IPS-20b (cell line): ENCODE measurements at regions not wholly inside any gene's neighbourhood (a gene's known extent, or its start where the extent isn't known, plus 50 kb on each side); places are given as distances from the start of the nearest gene placed in this dataset.

Experiments
- H3K27ac ChIP-seq: one replicate; pipeline ENCODE4 v1.5.1; 2013; ENCODE audit warnings: low read length
- H3K27me3 ChIP-seq: 2 replicates; pipeline ENCODE4 v1.6.1; 2013; ENCODE audit warnings: mild to moderate bottlenecking, low read length, inconsistent platforms; ENCODE audit not compliant: insufficient read depth
- H3K36me3 ChIP-seq: 2 replicates; pipeline ENCODE4 v1.6.1; 2013; ENCODE audit warnings: low read depth, mild to moderate bottlenecking, inconsistent platforms, low read length, moderate library complexity; ENCODE audit not compliant: insufficient read depth
- H3K4me1 ChIP-seq: 2 replicates; pipeline ENCODE4 v1.6.1; 2013; ENCODE audit warnings: mild to moderate bottlenecking, control low read depth, inconsistent platforms, low read length, moderate library complexity; ENCODE audit not compliant: insufficient read depth
- H3K4me3 ChIP-seq: 2 replicates; pipeline ENCODE4 v1.5.1; 2013; ENCODE audit warnings: mild to moderate bottlenecking, low read length, inconsistent platforms
- H3K9ac ChIP-seq: 2 replicates; pipeline ENCODE4 v1.6.1; 2013; ENCODE audit warnings: low read depth, mild to moderate bottlenecking, inconsistent platforms, low read length, moderate library complexity
- H3K9me3 ChIP-seq: 2 replicates; pipeline ENCODE4 v1.6.1; 2013; ENCODE audit warnings: mild to moderate bottlenecking, low read depth, low read length, inconsistent platforms; ENCODE audit not compliant: insufficient read depth

DNA sequence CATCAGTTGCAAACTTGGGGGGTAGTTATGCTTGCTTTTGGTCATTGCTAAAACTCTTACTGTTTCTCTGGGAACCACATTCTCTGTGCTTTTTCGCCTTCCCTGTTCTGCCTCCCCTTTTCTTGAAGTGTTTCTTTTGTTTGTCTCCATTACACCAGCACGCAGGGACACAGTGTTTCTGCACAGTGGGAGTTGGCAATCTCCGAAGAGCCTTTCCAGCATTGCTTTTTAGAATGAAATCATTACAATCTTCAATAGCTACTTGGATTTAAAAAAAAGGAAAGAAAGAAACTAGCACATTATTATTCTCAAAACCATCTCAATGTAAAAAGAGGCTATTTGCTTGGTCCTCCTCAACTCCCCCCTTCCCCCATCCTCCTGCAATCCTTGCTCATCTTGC lies 536.7 kb upstream of the MMS22L start:
- H3K27me3 ChIP-seq, result no peaks in the 10 kb centered on the region
- H3K4me3 ChIP-seq, result no peak overlapping the region; the same call in 1 of the 2 replicates
- H3K36me3 ChIP-seq, result no peaks in the 10 kb centered on the region
- no peak overlapping the region for H3K27ac ChIP-seq
- no peak overlapping the region for H3K9ac ChIP-seq
- H3K9me3 ChIP-seq, result no peaks in the 10 kb centered on the region
- H3K4me1 ChIP-seq, result peaks cover 31% of the 10 kb centered on the region

- Histone ChIP-seq H3K4me1 (peaks cover 34% of the 10 kb centered on the region), H3K4me3 (no peak overlapping the region), H3K9ac (peak overlapping the region; percentile 21; the same call in 1 of the 2 replicates)
These were observed 537.4 kb upstream of the MMS22L start for GRCh38 chr6:97820400-97820799.

DNA sequence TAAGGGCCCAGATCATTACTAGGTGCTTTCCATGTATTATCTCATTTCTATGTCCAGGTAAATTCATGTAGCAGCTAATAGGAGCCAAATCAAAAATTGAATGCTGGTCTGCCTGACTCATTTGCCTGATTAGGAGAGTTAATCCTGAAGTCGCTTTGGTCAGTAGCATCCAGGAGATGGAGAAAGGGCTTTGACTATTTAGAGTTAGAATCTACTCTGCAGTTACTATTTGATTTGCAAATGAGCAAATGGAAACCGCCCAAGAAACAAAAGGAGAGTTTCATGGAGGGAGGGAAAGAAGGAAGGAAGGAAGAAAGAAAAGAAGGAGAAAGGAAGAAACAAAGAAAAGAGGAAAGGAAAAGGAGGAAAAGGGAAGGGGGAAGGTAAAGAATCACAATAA lies 539.6 kb upstream of the MMS22L start:
- Histone ChIP-seq H3K27me3 (no peaks in the 10 kb centered on the region), H3K9ac (0 out of 2 replicates have a peak overlapping the region, but pooled peaks have one; percentile 11), H3K4me1 (peaks cover 31% of the 10 kb centered on the region), H3K36me3 (no peaks in the 10 kb centered on the region), H3K4me3 (no peak overlapping the region; the same call in 1 of the 2 replicates), H3K9me3 (no peaks in the 10 kb centered on the region), H3K27ac (no peak overlapping the region)

More at GRCh38 chr6:97820400-97820799, 537.4 kb upstream of the MMS22L start:
- no peaks in the 10 kb centered on the region for H3K36me3 ChIP-seq
- no peak overlapping the region for H3K27ac ChIP-seq
- no peaks in the 10 kb centered on the region for H3K9me3 ChIP-seq
- no peaks in the 10 kb centered on the region for H3K27me3 ChIP-seq

- Histone ChIP-seq H3K36me3 (no peaks in the 10 kb centered on the region), H3K27ac (no peak overlapping the region), H3K27me3 (no peaks in the 10 kb centered on the region), H3K9ac (no peak overlapping the region), H3K9me3 (no peaks in the 10 kb centered on the region), H3K4me3 (no peak overlapping the region), H3K4me1 (peaks cover 9% of the 10 kb centered on the region; the same call in 1 of the 2 replicates)
These were observed 558.7 kb upstream of the MMS22L start for GRCh38 chr6:97841763-97842162.

GRCh38 chr6:97842521-97842920 lies 559.5 kb upstream of the MMS22L start:
- Histone ChIP-seq H3K9me3 (no peaks in the 10 kb centered on the region), H3K36me3 (no peaks in the 10 kb centered on the region), H3K4me3 (no peak overlapping the region), H3K4me1 (peaks cover 2% of the 10 kb centered on the region; the same call in 1 of the 2 replicates), H3K9ac (no peak overlapping the region), H3K27me3 (no peaks in the 10 kb centered on the region), H3K27ac (no peak overlapping the region)

DNA sequence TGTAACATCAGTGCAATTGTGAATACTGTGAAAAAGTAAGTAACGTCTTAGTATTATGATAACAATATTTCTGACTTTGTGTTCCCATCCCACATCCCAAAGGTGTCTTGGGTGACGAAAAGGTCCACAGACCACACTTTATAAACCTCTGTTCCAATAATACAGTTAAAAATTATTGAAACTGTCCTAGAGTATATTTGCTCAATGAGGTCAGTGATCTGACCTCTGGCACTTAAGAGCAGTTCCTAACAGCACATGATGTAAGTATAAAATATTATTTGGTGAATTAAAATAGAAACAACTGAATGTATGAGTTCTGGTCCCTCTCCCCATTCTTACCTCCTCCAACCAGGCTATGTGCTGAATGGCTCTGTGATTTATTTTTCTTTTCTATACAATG lies 566.4 kb upstream of the MMS22L start:
- H3K4me1 ChIP-seq, result peaks cover 16% of the 10 kb centered on the region

GRCh38 chr6:97850458-97851212 lies 567.6 kb upstream of the MMS22L start:
- Histone ChIP-seq H3K9ac (no peak overlapping the region), H3K36me3 (no peaks in the 10 kb centered on the region), H3K27ac (peak overlapping the region; percentile 38), H3K9me3 (no peaks in the 10 kb centered on the region), H3K4me3 (no peak overlapping the region), H3K4me1 (peaks cover 16% of the 10 kb centered on the region), H3K27me3 (no peaks in the 10 kb centered on the region)

More for the DNA sequence above, 566.4 kb upstream of the MMS22L start:
- Histone ChIP-seq H3K9me3 (no peaks in the 10 kb centered on the region), H3K27me3 (no peaks in the 10 kb centered on the region), H3K4me3 (no peak overlapping the region), H3K9ac (no peak overlapping the region), H3K36me3 (no peaks in the 10 kb centered on the region), H3K27ac (no peak overlapping the region)

DNA sequence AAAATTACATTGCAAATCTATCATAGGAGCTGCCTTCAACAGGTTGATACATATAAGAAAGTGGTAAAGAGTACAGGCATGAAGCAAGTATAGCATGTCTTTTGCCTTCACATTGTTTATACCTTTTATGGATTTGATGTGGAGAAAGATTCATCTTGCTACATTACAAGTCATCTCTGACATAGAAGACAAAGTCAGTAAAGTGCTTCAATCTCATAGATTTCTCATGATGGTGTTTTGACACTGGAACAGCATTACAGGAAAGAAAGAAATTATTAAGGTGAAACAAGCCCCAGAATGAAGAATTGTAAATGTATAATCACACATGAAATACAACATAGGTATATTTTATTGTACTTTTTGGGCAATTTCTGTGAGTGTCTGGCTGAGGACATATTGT lies 580.7 kb upstream of the MMS22L start:
- Histone ChIP-seq H3K4me3 (no peak overlapping the region), H3K36me3 (no peaks in the 10 kb centered on the region), H3K9ac (no peak overlapping the region), H3K27ac (no peak overlapping the region), H3K9me3 (no peaks in the 10 kb centered on the region), H3K4me1 (peaks cover 4% of the 10 kb centered on the region; the same call in 1 of the 2 replicates), H3K27me3 (no peaks in the 10 kb centered on the region)

DNA sequence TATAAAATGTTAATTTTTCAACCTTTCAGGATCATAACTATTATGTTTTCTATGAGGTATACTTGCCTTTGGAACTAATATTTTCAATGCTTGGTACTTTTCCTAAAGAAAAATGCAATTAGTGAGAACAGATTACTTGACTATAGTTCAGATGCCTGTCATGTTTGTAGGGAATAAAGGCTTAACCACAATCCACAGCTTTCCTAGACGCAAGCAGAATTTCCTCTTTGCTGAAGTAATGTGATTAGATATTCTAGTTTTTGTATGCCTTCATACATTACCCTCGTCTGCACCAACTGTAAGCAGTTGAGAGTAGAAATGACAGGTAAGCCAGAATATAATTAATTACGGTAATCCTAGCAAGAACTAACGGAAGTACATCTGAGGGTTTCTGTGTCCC lies 581.4 kb upstream of the MMS22L start:
- Histone ChIP-seq H3K27ac (no peak overlapping the region), H3K4me3 (no peak overlapping the region), H3K36me3 (no peaks in the 10 kb centered on the region), H3K9ac (no peak overlapping the region), H3K4me1 (peaks cover 5% of the 10 kb centered on the region), H3K9me3 (no peaks in the 10 kb centered on the region), H3K27me3 (no peaks in the 10 kb centered on the region)

GRCh38 chr6:97864826-97865225 lies 581.8 kb upstream of the MMS22L start:
- Histone ChIP-seq H3K27ac (no peak overlapping the region), H3K4me1 (peaks cover 10% of the 10 kb centered on the region), H3K27me3 (no peaks in the 10 kb centered on the region), H3K9ac (no peak overlapping the region), H3K36me3 (no peaks in the 10 kb centered on the region), H3K9me3 (no peaks in the 10 kb centered on the region), H3K4me3 (no peak overlapping the region)

DNA sequence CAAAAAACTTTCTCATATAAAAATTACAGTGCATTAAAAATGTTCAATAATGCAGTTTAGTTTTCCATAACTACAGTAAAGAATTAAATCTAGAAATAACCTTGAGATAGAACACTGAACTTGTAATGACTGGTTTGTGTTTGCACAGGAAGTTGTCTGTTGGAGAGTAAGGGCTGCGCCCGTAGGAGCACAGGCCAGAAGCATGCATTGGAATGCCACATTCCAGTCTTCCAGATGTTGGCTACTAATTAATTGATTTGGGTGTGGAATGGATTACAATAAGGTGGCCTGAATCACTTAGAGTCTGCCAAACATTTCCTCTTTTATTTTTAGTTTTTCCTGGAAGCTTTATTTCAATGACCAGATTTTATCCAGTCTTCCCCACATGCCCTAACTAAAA lies 582.6 kb upstream of the MMS22L start:
- H3K4me3 ChIP-seq, result no peak overlapping the region
- no peak overlapping the region for H3K27ac ChIP-seq
- H3K9me3 ChIP-seq, result no peaks in the 10 kb centered on the region
- H3K4me1 ChIP-seq, result peaks cover 14% of the 10 kb centered on the region
- no peaks in the 10 kb centered on the region for H3K27me3 ChIP-seq
- no peaks in the 10 kb centered on the region for H3K36me3 ChIP-seq
- no peak overlapping the region for H3K9ac ChIP-seq

GRCh38 chr6:97866616-97867015 lies 583.6 kb upstream of the MMS22L start:
- peaks cover 14% of the 10 kb centered on the region for H3K4me1 ChIP-seq
- no peaks in the 10 kb centered on the region for H3K36me3 ChIP-seq
- H3K27ac ChIP-seq, result no peak overlapping the region
- H3K27me3 ChIP-seq, result no peaks in the 10 kb centered on the region
- no peak overlapping the region for H3K9ac ChIP-seq
- no peak overlapping the region for H3K4me3 ChIP-seq
- no peaks in the 10 kb centered on the region for H3K9me3 ChIP-seq
